IMR-90 (cell line): ENCODE measurements at regions not wholly inside any gene's neighbourhood (a gene's known extent, or its start where the extent isn't known, plus 50 kb on each side); places are given as distances from the start of the nearest gene placed in this dataset.
A peak's percentile ranks its signal among the peaks of the same experiment; 100 is the strongest.

Source experiments
- ATAC-seq: fragments of 200-7000 bp; cut with Tn5 transposase; 2 replicates; pipeline ENCODE4 v1.9.1; 2020; ENCODE audit warnings: low read depth, mild to moderate bottlenecking, moderate library complexity
- BruUV-seq: library from RNA; stranded (reverse); fragments of 400-500 nt; replicated peaks from 2 replicates; lab custom pipeline; 2021; lab: Mats Ljungman, UMichigan
- CTCF ChIA-PET: fragments of 300-600 bp; formaldehyde crosslinking; extraction: SDS; loops from one replicate; lab custom pipeline; 2021; ENCODE audit warnings: antibody characterized with exemption; lab: Yijun Ruan, JAX
- POLR2A ChIA-PET: fragments of 300-600 bp; sonication (Branson Sonifier 250); formaldehyde crosslinking; loops from one replicate; lab custom pipeline; 2022; ENCODE audit warnings: antibody characterized with exemption; ENCODE audit not compliant: unreplicated experiment; lab: Charles Lee
- DNase-seq: peaks from one replicate; pipeline ENCODE4 v3.0.0; 2013
- H2AFZ ChIP-seq: replicated peaks from 2 replicates; pipeline ENCODE3; 2013; ENCODE audit warnings: low read length, mild to moderate bottlenecking; ENCODE audit not compliant: poor library complexity
- H2AK5ac ChIP-seq: 2 replicates; pipeline ENCODE4 v1.6.1; 2013; ENCODE audit warnings: low read depth, low read length, inconsistent platforms
- H2AK9ac ChIP-seq: replicated peaks from 2 replicates; pipeline ENCODE3; 2013; ENCODE audit warnings: mild to moderate bottlenecking, low read depth, low read length, moderate library complexity; ENCODE audit not compliant: poor library complexity
- H2BK120ac ChIP-seq: 2 replicates; pipeline ENCODE4 v1.6.1; 2013; ENCODE audit warnings: low read depth, low read length, inconsistent platforms
- H2BK15ac ChIP-seq: 3 replicates; pipeline ENCODE4 v1.6.1; 2013; ENCODE audit warnings: low read depth, low read length, inconsistent platforms
- H2BK20ac ChIP-seq: 2 replicates; pipeline ENCODE4 v1.6.1; 2013; ENCODE audit warnings: low read depth, mild to moderate bottlenecking, inconsistent platforms, low read length, moderate library complexity
- H2BK5ac ChIP-seq: 2 replicates; pipeline ENCODE4 v1.6.1; 2013; ENCODE audit warnings: mild to moderate bottlenecking, low read depth, low read length, inconsistent platforms; ENCODE audit not compliant: poor library complexity, severe bottlenecking
- H3K14ac ChIP-seq: replicated peaks from 2 replicates; pipeline ENCODE4 v1.6.1; 2013; ENCODE audit warnings: low read depth, low read length, inconsistent platforms
- H3K18ac ChIP-seq: 2 replicates; pipeline ENCODE4 v1.6.1; 2013; ENCODE audit warnings: low read depth, low read length, control low read depth
- H3K23ac ChIP-seq: 2 replicates; pipeline ENCODE4 v1.6.1; 2013; ENCODE audit warnings: low read depth, low read length, inconsistent platforms
- H3K27ac ChIP-seq: 2 replicates; pipeline ENCODE4 v1.5.1; 2013; ENCODE audit warnings: mild to moderate bottlenecking, control low read depth, low read length; ENCODE audit not compliant: insufficient read depth
- H3K27me3 ChIP-seq: 2 replicates; pipeline ENCODE4 v1.6.1; 2013; ENCODE audit warnings: low read length; ENCODE audit not compliant: control insufficient read depth, insufficient read depth
- H3K36me3 ChIP-seq: 2 replicates; pipeline ENCODE4 v1.6.1; 2013; ENCODE audit warnings: low read length, mixed read lengths; ENCODE audit not compliant: control insufficient read depth, insufficient read depth
- H3K4ac ChIP-seq: 2 replicates; pipeline ENCODE4 v1.6.1; 2013; ENCODE audit warnings: low read depth, low read length, inconsistent platforms
- H3K4me1 ChIP-seq: 2 replicates; pipeline ENCODE4 v1.6.1; 2013; ENCODE audit warnings: low read length, mixed read lengths; ENCODE audit not compliant: control insufficient read depth, insufficient read depth
- H3K4me2 ChIP-seq: 2 replicates; pipeline ENCODE4 v1.6.1; 2013; ENCODE audit warnings: low read depth, mild to moderate bottlenecking, control low read depth, low read length, moderate library complexity
- H3K4me3 ChIP-seq: 2 replicates; pipeline ENCODE4 v1.5.1; 2013; ENCODE audit warnings: low read depth, mild to moderate bottlenecking, control low read depth, low read length, moderate library complexity; ENCODE audit not compliant: insufficient read depth
- H3K56ac ChIP-seq: 2 replicates; pipeline ENCODE4 v1.6.1; 2013; ENCODE audit warnings: low read length, inconsistent platforms; ENCODE audit not compliant: insufficient read depth; ENCODE audit errors: extremely low read depth
- H3K79me1 ChIP-seq, 2 experiments: 2 replicates each; pipeline ENCODE4 v1.6.1; 2013; ENCODE audit warnings: low read length in 2 of 2, inconsistent platforms in 1 of 2, low read depth in 1 of 2
- H3K9ac ChIP-seq: 2 replicates; pipeline ENCODE4 v1.6.1; 2013; ENCODE audit warnings: low read depth, low read length, control low read depth
- H3K9me1 ChIP-seq: 2 replicates; pipeline ENCODE4 v1.6.1; 2013; ENCODE audit warnings: low read length, inconsistent platforms; ENCODE audit not compliant: insufficient read depth
- H3K9me3 ChIP-seq: 2 replicates; pipeline ENCODE4 v1.6.1; 2013; ENCODE audit warnings: low read length; ENCODE audit not compliant: control insufficient read depth, insufficient read depth
- H4K20me1 ChIP-seq: 2 replicates; pipeline ENCODE4 v1.6.1; 2013; ENCODE audit warnings: low read length, inconsistent platforms; ENCODE audit not compliant: insufficient read depth
- H4K5ac ChIP-seq: 2 replicates; pipeline ENCODE4 v1.6.1; 2013; ENCODE audit warnings: mild to moderate bottlenecking, low read depth, low read length, control low read depth
- H4K8ac ChIP-seq, 2 experiments: 2 replicates each; pipeline ENCODE4 v1.6.1; 2013; ENCODE audit warnings: low read depth in 2 of 2, low read length in 2 of 2, control low read depth in 1 of 2, inconsistent platforms in 1 of 2
- H4K91ac ChIP-seq: 2 replicates; pipeline ENCODE4 v1.6.1; 2013; ENCODE audit warnings: low read depth, low read length, inconsistent platforms; ENCODE audit not compliant: insufficient read depth
- BHLHE40 ChIP-seq: fragments of 150-350 bp; IDR thresholded peaks from 2 replicates; pipeline ENCODE4 v1.6.1; 2016; ENCODE audit warnings: mild to moderate bottlenecking, low read depth, low read length
- CEBPB ChIP-seq: IDR thresholded peaks from 2 replicates; pipeline ENCODE4 v1.6.1; 2012; ENCODE audit warnings: low read depth, low read length, improper control_type of control experiment
- CHD1 ChIP-seq: IDR thresholded peaks from 2 replicates; pipeline ENCODE4 v1.6.1; 2012; ENCODE audit warnings: low read depth, low read length, improper control_type of control experiment
- MAFK ChIP-seq: IDR thresholded peaks from 2 replicates; pipeline ENCODE4 v1.6.1; 2012; ENCODE audit warnings: low read depth, low read length, improper control_type of control experiment
- MAZ ChIP-seq: IDR thresholded peaks from 2 replicates; pipeline ENCODE4 v1.6.1; 2012; ENCODE audit warnings: low read depth, mild to moderate bottlenecking, low read length, improper control_type of control experiment, moderate library complexity, borderline replicate concordance
- MXI1 ChIP-seq: IDR thresholded peaks from 2 replicates; pipeline ENCODE4 v1.6.1; 2012; ENCODE audit warnings: low read depth, mild to moderate bottlenecking, low read length, moderate library complexity, borderline replicate concordance
- NFE2L2 ChIP-seq: fragments of 150-350 bp; IDR thresholded peaks from 2 replicates; pipeline ENCODE4 v1.6.1; 2016; ENCODE audit warnings: low read depth, mild to moderate bottlenecking, low read length
- POLR2A ChIP-seq: IDR thresholded peaks from 2 replicates; pipeline ENCODE4 v1.6.1; 2012; ENCODE audit warnings: mild to moderate bottlenecking, low read depth, low read length
- RAD21 ChIP-seq: IDR thresholded peaks from 2 replicates; pipeline ENCODE4 v1.6.1; 2012; ENCODE audit warnings: low read length, improper control_type of control experiment
- RCOR1 ChIP-seq: IDR thresholded peaks from 2 replicates; pipeline ENCODE4 v1.6.1; 2012; ENCODE audit warnings: mild to moderate bottlenecking, low read length, improper control_type of control experiment; ENCODE audit not compliant: insufficient replicate concordance
- RFX5 ChIP-seq: IDR thresholded peaks from 2 replicates; pipeline ENCODE4 v1.8.0; 2012; ENCODE audit warnings: low read depth, mild to moderate bottlenecking, low read length, moderate library complexity
- SMC3 ChIP-seq: fragments of 150-350 bp; IDR thresholded peaks from 2 replicates; pipeline ENCODE4 v1.6.1; 2016; ENCODE audit warnings: low read depth, mild to moderate bottlenecking, antibody characterized with exemption, low read length, moderate library complexity
- USF2 ChIP-seq: fragments of 150-350 bp; IDR thresholded peaks from 2 replicates; pipeline ENCODE4 v1.6.1; 2017; ENCODE audit warnings: mild to moderate bottlenecking, antibody characterized with exemption, low read length, low read depth
- WGBS, 2 experiments: methylation state at CpG; one replicate each; pipeline versions ENCODE4 v1.1.5 to v1.1.7; 2013; ENCODE audit warnings: missing lambda C conversion rate in 2 of 2; ENCODE audit not compliant: insufficient read length in 1 of 2; ENCODE audit errors: extremely low coverage in 2 of 2; 5-methylcytosine and 5-hydroxymethylcytosine counted together
- dilution Hi-C: fragments of 300-500 bp; cut with HindIII; formaldehyde crosslinking; loops from one replicate; pipeline ENCODE4 v1.14.3; 2018; ENCODE audit warnings: low sequenced_read_pairs; ENCODE audit not compliant: unreplicated experiment
- in situ Hi-C: fragments of 300-500 bp; cut with MboI; formaldehyde crosslinking; loops from 3 replicates; pipeline ENCODE4 v1.14.3; 2019; ENCODE audit warnings: low sequenced_read_pairs, inconsistent platforms, mixed read lengths
- intact Hi-C: fragments of 100-400 bp; cut with micrococcal nuclease; formaldehyde crosslinking; loops from 2 replicates; pipeline ENCODE4 v1.10.0; 2022
- TF ChIP-seq, protein P1 (sequence below): fragments of 150-350 bp; IDR thresholded peaks from 2 replicates; pipeline ENCODE4 v1.6.1; 2016; ENCODE audit warnings: low read depth, mild to moderate bottlenecking, low read length, moderate library complexity, borderline replicate concordance
- TF ChIP-seq, protein P2 (sequence below): conservative IDR thresholded peaks from 2 replicates; pipeline ENCODE4 v1.5.1; 2012; ENCODE audit warnings: mild to moderate bottlenecking, low read depth, low read length, improper control_type of control experiment

DNA sequence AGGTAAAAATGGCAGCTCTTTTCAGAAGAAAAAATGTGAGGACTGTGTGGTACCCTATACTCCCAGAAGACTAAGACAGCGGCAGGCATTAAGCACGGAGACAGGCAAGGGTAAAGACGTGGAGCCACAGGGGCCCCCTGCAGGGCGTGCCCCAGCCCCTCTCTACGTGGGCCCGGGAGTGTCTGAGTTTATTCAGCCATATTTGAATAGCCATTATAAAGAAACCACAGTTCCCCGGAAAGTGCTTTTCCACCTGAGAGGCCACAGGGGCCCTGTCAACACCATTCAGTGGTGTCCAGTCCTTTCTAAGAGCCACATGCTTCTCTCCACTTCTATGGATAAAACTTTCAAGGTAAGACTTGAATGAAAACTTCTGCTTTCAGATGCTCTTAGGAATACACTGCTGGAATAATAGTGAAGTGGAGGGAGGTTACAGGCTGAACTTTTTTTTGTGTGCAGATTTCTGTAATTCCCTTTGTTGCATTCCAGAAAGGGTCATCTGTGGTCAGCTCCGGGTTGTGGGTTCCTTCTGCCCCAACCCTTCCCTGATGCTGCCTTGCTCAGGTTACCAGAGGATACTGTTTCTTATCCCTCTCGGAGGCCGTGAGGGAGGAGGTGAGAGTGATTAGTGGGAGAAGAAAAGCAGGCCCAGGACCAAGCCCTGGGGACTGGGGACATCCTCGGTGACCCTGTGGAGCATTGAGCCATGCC, 58.4 kb downstream of the SLC25A47 start:
- peaks cover 18% of the 10 kb centered on the region for H3K4me1 ChIP-seq
- ChIA-PET POLR2A (no interaction called here), CTCF (interaction anchor here (2.5 kb wide), 1 partner anchor 264 kb away, joined by 10 read pairs; no protein-coding TSS in a partner anchor)
- H2BK120ac ChIP-seq, result no peak overlapping the region
- no peak overlapping the region for H2BK15ac ChIP-seq
- H3K9ac ChIP-seq, result no peak overlapping the region
- no peak overlapping the region for H4K91ac ChIP-seq
- peak; percentile 26 for ATAC-seq
- H3K23ac ChIP-seq, result no peak overlapping the region
- BruUV-seq, result no TSS peak
- no peak overlapping the region for H3K14ac ChIP-seq
- no peaks in the 10 kb centered on the region for H3K9me1 ChIP-seq
- H3K4me3 ChIP-seq, result no peak overlapping the region
- H3K18ac ChIP-seq, result no peak overlapping the region; the same call in 1 of the 2 replicates
- 20% methylated on average over 1 of the region's 11 CpGs; no CpG with 5 or more reads in 1 of the 2 experiments for WGBS, 2 experiments
- H3K27ac ChIP-seq, result peak overlapping the region; percentile 15; the same call in 1 of the 2 replicates
- no peak overlapping the region for H3K4ac ChIP-seq
- no peak overlapping the region for H2BK20ac ChIP-seq
- no peak overlapping the region; the same call in 1 of the 2 replicates for H4K5ac ChIP-seq
- H3K4me2 ChIP-seq, result no peak overlapping the region; the same call in 1 of the 2 replicates
- peak; percentile 43 for DNase-seq
- no peak overlapping the region for H3K56ac ChIP-seq
- no peaks in the 10 kb centered on the region for H3K27me3 ChIP-seq
- in situ Hi-C loops (loop anchor here (10.0 kb wide), 2 partner anchors 463 to 1243 kb away; no protein-coding TSS in a partner anchor), dilution Hi-C loops (no loop called here), intact Hi-C loops (loop anchor here (10.0 kb wide), 1 partner anchor 853 kb away; no protein-coding TSS in a partner anchor)
- H2AFZ ChIP-seq, result peak overlapping the region; percentile 26
- no peaks in the 10 kb centered on the region for H3K9me3 ChIP-seq
- H2AK9ac ChIP-seq, result peak overlapping the region; percentile 16
- H3K79me1 ChIP-seq, result peaks cover 4 to 43% of the 10 kb centered on the region in 2 experiments
- H4K8ac ChIP-seq, result no peak overlapping the region
- peaks cover 12% of the 10 kb centered on the region; the same call in 1 of the 2 replicates for H3K36me3 ChIP-seq
- H2AK5ac ChIP-seq, result no peak overlapping the region
- H2BK5ac ChIP-seq, result no peak overlapping the region
- peaks cover 14% of the 10 kb centered on the region for H4K20me1 ChIP-seq
- TF ChIP-seq RFX5 (no peak), MXI1 (no peak), MAFK (no peak), RCOR1 (no peak), POLR2A (no peak), MAZ (no peak), USF2 (no peak), CHD1 (no peak), RAD21 (no peak), SMC3 (no peak), BHLHE40 (no peak), NFE2L2 (no peak), CEBPB (no peak)
- TF ChIP-seq, protein P1, sequence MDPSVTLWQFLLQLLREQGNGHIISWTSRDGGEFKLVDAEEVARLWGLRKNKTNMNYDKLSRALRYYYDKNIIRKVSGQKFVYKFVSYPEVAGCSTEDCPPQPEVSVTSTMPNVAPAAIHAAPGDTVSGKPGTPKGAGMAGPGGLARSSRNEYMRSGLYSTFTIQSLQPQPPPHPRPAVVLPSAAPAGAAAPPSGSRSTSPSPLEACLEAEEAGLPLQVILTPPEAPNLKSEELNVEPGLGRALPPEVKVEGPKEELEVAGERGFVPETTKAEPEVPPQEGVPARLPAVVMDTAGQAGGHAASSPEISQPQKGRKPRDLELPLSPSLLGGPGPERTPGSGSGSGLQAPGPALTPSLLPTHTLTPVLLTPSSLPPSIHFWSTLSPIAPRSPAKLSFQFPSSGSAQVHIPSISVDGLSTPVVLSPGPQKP, result no peak
- TF ChIP-seq, protein P2, sequence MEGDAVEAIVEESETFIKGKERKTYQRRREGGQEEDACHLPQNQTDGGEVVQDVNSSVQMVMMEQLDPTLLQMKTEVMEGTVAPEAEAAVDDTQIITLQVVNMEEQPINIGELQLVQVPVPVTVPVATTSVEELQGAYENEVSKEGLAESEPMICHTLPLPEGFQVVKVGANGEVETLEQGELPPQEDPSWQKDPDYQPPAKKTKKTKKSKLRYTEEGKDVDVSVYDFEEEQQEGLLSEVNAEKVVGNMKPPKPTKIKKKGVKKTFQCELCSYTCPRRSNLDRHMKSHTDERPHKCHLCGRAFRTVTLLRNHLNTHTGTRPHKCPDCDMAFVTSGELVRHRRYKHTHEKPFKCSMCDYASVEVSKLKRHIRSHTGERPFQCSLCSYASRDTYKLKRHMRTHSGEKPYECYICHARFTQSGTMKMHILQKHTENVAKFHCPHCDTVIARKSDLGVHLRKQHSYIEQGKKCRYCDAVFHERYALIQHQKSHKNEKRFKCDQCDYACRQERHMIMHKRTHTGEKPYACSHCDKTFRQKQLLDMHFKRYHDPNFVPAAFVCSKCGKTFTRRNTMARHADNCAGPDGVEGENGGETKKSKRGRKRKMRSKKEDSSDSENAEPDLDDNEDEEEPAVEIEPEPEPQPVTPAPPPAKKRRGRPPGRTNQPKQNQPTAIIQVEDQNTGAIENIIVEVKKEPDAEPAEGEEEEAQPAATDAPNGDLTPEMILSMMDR, result no peak
